HEK293 (cell line): ENCODE measurements at regions not wholly inside any gene's neighbourhood (a gene's known extent, or its start where the extent isn't known, plus 50 kb on each side); places are given as distances from the start of the nearest gene placed in this dataset.

Experiments
- CTCF ChIP-seq: fragments of 450-650 bp; formaldehyde crosslinking; IDR thresholded peaks from 2 replicates; pipeline ENCODE4 v1.5.1; 2016; ENCODE audit warnings: missing biosample characterization, missing genetic modification characterization
- GLI4 ChIP-seq: fragments of 450-650 bp; formaldehyde crosslinking; IDR thresholded peaks from 2 replicates; pipeline ENCODE4 v1.5.1; 2016; ENCODE audit warnings: missing biosample characterization, missing genetic modification characterization
- KLF10 ChIP-seq: fragments of 450-650 bp; IDR thresholded peaks from 2 replicates; pipeline ENCODE4 v1.5.1; 2018; ENCODE audit warnings: missing biosample characterization, mild to moderate bottlenecking, missing genetic modification characterization
- PRDM10 ChIP-seq: fragments of 450-650 bp; formaldehyde crosslinking; IDR thresholded peaks from 2 replicates; pipeline ENCODE4 v1.5.1; 2016; ENCODE audit warnings: missing biosample characterization, missing genetic modification characterization
- REST ChIP-seq: fragments of 450-650 bp; formaldehyde crosslinking; IDR thresholded peaks from 2 replicates; pipeline ENCODE4 v1.5.1; 2016; ENCODE audit warnings: missing biosample characterization, missing genetic modification characterization
- ZBTB49 ChIP-seq: fragments of 450-650 bp; formaldehyde crosslinking; IDR thresholded peaks from 2 replicates; pipeline ENCODE4 v1.5.1; 2016; ENCODE audit warnings: missing biosample characterization, missing genetic modification characterization, low read depth
- ZFP37 ChIP-seq: fragments of 450-650 bp; formaldehyde crosslinking; IDR thresholded peaks from 2 replicates; pipeline ENCODE4 v1.5.1; 2016; ENCODE audit warnings: missing biosample characterization, missing genetic modification characterization
- ZNF274 ChIP-seq, 2 experiments: fragments of 200-500 bp in 1 of 2; fragments of 450-650 bp in 1 of 2; sonication (Bioruptor generic) in 1 of 2; formaldehyde crosslinking in 1 of 2; IDR thresholded peaks; 2 replicates each; pipeline versions ENCODE4 v1.5.1 to v1.6.1; 2014 to 2016; ENCODE audit warnings: borderline replicate concordance in 1 of 2, inconsistent platforms in 1 of 2, low read length in 1 of 2, missing biosample characterization in 1 of 2, missing genetic modification characterization in 1 of 2
- ZNF639 ChIP-seq: fragments of 450-650 bp; formaldehyde crosslinking; IDR thresholded peaks from 2 replicates; pipeline ENCODE4 v1.5.1; 2016; ENCODE audit warnings: missing biosample characterization, missing genetic modification characterization

DNA sequence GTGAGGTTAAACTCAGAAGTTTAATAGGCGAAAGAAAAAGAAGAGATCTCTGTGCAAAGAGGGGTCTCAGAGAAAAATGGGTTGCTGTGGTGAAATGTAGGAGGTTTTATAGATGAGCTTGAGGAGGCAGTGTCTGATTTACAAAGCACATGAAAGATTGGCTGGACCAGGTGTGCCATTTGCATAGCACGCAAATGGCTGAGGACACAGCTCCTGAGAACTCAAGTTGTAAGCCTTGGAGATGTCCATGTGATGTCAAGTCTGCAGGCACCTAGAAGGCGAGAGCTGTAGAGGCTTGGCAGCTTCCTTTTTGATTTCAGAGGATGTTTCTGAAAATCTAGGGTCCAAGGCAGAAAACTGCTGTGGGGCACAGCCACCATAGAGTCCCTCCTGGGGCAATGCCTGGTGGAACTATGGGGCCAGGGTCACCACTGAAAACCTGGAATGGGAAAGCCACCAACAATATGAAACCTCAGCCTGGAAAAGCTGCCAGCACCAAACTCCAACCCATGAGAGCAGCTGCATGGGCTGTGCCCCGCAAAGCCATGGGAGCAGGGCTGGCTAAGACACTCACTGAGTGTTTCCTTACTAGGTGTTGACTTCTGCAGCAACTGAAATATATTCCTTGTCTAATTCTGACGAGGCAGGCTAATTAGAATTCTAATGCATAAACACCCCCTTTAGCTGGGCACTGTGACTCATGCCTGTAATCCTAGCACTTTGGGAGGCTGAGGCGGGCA, 96.9 kb upstream of the TNS3 start:
- TF ChIP-seq GLI4 (tag by site-specific recombination), result no peak
- no peak for TF ChIP-seq CTCF (tag by site-specific recombination)
- TF ChIP-seq PRDM10, result no peak
- TF ChIP-seq ZNF639 (tag by site-specific recombination), result no peak
- no peak for TF ChIP-seq ZBTB49 (tag by site-specific recombination)
- TF ChIP-seq ZNF274 (IDR thresholded peaks at IDR 0.05; ENCODE audit: low read length), result no peak
- no peak for TF ChIP-seq ZNF274 (tag by site-specific recombination; IDR thresholded peaks at IDR 0.05; ENCODE audit: borderline replicate concordance)
- no peak for TF ChIP-seq ZFP37 (tag by site-specific recombination)
- TF ChIP-seq REST (tag by site-specific recombination), result no peak
- TF ChIP-seq KLF10 (tag by site-specific recombination), result no peak
